ENCODE measurements at regions not wholly inside any gene's neighbourhood (a gene's known extent, or its start where the extent isn't known, plus 50 kb on each side); places are given as distances from the start of the nearest gene placed in this dataset.
"Not testable (repeated sequence)": the region's sequence is repeated elsewhere in the genome, so short reads cannot be mapped to it uniquely, and the experiment has no call there.

- no peak for DNase-seq
These were observed 1002.6 kb downstream of the GALC start for GRCh38 chr14:86990396-86990795.

- no peak for DNase-seq
These were observed 1003.7 kb downstream of the GALC start for GRCh38 chr14:86989285-86989684.

GRCh38 chr14:86987966-86988365 lies 1005.0 kb downstream of the GALC start:
- no peak for DNase-seq

DNA sequence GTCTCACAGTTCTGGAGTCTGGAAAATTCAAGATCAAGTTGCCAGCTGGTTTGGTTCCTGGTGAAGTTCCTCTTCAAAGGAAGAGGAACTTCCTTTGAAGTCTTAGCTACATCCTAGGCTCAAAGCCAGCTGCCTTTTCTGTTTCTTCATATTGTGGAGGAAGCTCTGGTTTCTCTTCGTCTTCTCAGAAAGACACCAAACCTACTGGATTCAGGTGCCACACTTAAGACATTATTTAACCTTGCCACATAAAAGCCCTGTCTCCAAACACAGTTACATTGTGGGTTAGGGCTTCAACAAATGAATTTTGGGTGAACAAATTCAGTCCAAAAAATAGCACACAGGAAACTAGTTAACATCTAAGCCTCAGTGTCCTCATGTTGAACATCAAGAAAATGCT lies 1019.8 kb downstream of the GALC start:
- peak; percentile 0 for DNase-seq

GRCh38 chr14:86971292-86971691 lies 1021.7 kb downstream of the GALC start:
- no peak for DNase-seq

DNA sequence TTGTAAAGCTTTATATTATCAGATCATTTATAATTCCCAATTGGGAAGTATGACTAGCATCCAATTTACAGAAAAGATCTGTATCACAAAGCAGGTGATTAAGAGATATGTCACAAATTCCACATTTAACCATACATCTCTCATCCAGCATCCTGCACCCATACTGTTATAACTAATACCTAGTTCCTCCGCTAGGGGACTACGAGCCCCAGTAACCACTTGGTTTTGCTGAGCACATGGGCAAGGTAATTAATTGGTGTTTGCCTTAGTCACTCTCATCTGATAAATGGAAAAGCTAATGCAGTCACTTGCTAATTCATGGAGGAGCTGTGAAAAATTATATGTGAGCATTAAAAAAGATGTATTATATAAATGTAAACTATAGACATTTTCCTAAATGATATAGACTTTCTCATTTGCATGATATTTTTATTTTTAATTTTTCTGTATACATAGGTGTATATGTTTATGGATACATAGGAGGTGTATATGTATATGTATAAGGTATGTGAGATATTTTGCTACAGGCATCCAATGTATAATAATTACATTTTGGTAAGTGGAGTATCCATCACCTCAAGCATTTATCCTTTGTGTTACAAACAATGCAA lies 1031.8 kb downstream of the GALC start:
- DNase-seq: no peak

- DNase-seq: no peak
These were observed 1037.1 kb downstream of the GALC start for GRCh38 chr14:86955771-86956354.

- no peak for DNase-seq
These were observed 1038.4 kb downstream of the GALC start for GRCh38 chr14:86954623-86955022.

- no peak for DNase-seq
These were observed 1046.5 kb downstream of the GALC start for GRCh38 chr14:86946446-86946845.

DNA sequence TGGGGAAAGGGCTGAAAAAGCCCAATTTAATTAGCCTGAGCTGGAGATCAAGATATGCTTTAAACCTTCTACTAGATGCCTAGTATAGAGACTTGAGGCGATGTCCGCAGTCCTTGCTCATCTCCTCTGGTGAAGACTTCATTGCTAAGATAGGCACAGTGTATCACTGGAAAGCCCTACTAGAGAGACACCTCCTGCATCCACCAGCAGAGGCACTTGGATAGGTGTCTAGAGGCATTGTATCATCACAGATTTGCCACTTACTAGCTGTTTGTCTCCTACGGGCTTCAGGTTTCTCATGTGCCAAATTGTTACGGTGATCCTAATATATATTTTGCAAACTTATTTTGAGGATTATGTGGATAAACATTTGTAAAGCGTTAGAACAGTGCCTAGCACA lies 1048.5 kb downstream of the GALC start:
- DNase-seq: no peak

DNA sequence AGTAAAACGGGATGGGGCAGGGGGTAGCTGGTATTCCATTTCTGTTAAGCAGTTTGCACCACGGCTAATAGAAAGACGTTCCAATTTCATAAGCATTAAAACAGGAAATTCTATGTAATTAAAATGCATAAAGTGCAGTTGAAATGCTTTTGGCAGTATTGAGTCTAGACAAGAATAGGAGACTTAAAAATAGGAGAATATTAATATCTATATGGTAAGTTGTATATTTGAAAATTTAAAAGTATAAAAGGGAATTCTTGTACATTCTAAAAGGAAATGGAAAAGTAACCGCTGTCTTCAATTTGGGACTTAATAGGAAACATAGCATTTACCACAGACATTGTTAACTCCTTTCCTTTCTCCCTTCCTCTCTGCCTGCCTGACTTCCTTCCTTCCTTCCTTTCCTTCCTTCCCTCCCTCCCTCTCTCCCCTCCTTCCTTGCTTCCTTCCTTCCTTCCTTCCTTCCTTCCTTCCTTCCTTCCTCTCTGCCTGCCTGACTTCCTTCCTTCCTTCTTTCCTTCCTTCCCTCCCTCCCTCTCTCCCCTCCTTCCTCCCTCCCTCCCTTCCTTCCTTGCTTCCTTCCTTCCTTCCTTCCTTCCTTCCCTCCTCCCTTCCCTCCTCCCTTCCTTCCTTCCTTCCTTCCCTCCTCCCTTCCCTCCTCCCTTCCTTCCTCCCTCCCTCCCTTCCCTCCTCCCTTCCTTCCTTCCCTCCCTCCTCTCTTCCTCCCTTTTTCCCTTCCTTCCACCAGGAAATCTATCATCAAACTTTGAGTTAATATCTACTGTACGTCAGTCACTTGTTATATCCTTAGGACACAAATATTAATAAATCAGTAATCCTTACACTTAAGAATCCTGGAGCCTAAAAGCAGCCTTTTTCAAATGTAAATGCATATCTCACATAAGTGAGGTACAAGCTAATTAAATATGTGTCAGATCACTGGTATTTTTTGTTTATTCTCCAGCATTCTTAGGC lies 1049.3 kb downstream of the GALC start:
- DNase-seq: no peak

- DNase-seq: no peak
These were observed 1050.0 kb downstream of the GALC start for GRCh38 chr14:86942936-86943335.

- no peak for DNase-seq
These were observed 1052.9 kb downstream of the GALC start for GRCh38 chr14:86940106-86940505.

GRCh38 chr14:86938320-86938719 lies 1054.7 kb downstream of the GALC start:
- DNase-seq: no peak

GRCh38 chr14:86936556-86936955 lies 1056.4 kb downstream of the GALC start:
- DNase-seq: no peak

DNA sequence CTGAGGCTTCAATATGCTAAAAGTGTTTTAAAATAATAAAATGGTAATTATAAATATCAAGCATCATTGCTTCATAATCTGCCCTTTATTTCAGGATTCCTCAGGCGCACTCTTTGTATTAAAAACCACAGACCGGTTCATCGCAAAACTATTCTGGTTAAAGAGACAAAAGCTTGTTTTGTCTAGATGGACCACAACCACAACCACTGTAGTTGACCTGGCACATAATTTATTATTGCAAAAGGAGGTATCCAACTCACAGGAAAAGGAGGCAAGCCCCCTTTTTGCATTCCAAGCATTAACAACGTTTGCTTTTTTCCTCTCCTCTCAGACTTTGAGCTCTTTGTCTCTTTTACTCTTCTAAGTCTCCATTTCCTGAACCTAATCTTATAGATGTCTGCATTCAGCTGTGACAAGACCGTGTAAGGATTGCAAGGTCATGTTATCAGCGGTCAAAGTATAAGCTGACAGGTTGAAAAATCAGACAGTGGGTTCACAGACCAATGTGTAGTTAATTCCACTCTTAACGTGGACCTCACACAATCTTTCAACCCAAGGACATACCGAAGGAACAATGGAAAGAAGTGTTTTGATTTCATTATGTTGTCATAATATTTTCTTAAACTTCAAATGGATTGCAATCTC lies 1057.6 kb downstream of the GALC start:
- no peak for DNase-seq

DNA sequence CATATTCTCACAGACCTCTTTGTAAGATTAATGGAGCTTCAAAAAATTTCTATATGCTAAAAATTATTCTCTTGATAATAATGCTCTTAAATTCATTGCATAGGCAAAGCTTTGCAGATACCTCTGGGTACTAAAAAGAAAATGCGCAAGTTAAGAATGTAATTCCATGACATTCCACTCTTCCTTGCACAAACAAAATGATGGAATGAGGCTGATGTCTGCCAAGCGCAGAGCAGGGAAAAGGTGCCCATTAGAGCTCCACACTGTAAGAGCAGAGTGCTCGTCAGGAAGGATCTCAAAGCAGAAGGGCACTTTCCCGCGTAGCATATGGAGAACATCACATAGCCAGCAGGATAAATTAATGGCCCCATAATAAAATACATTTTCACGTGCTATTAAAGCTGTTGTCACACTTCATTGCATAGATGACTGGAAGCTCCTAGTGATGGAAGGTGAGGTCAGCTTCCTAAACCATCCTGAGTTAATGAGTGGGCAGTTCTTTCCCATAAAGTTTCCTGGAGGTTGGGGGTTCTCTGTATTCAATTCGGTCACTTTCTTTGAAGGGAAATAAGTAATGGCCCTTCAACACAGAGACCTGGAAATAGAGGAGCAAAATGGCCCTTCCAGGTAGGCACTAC lies 1058.9 kb downstream of the GALC start:
- DNase-seq: no peak

- DNase-seq: no peak
These were observed 1059.5 kb downstream of the GALC start for GRCh38 chr14:86933460-86933859.

- DNase-seq: peak; percentile 22
These were observed 1077.6 kb downstream of the GALC start for GRCh38 chr14:86915406-86915805.

GRCh38 chr14:86912709-86913108 lies 1080.3 kb downstream of the GALC start:
- no peak for DNase-seq

GRCh38 chr14:86911486-86911885 lies 1081.5 kb downstream of the GALC start:
- no peak for DNase-seq

- DNase-seq: not testable (repeated sequence)
These were observed 1087.5 kb downstream of the GALC start for GRCh38 chr14:86905386-86905926.
